Stomach (tissue), 4 donors: ENCODE measurements at regions not wholly inside any gene's neighbourhood (a gene's known extent, or its start where the extent isn't known, plus 50 kb on each side); places are given as distances from the start of the nearest gene placed in this dataset.

ENCODE experiments used
- CTCF ChIP-seq, 7 experiments: fragments of 450-650 bp in 4 of 7; fragments of 200-600 bp in 3 of 7; sonication (generic) in 3 of 7; IDR thresholded peaks; one replicate each; pipeline ENCODE4 v1.5.1; 2016 to 2019; ENCODE audit warnings: antibody characterized with exemption in 7 of 7, control low read depth in 2 of 7, mild to moderate bottlenecking in 1 of 7
- POLR2A ChIP-seq, 4 donors: fragments of 450-650 bp; IDR thresholded peaks; one replicate each; pipeline ENCODE4 v1.6.1; 2016; ENCODE audit warnings: antibody characterized with exemption in 4 of 4, control low read depth in 2 of 4, mild to moderate bottlenecking in 1 of 4, moderate library complexity in 1 of 4
- POLR2AphosphoS5 ChIP-seq, 3 donors: sonication (generic); formaldehyde crosslinking; IDR thresholded peaks; one replicate each; pipeline ENCODE4 v1.6.1; 2016; ENCODE audit warnings: antibody characterized with exemption in 3 of 3

- TF ChIP-seq POLR2A (IDR thresholded peaks at IDR 0.05) (no peak), CTCF (IDR thresholded peaks at IDR 0.05) (no peak), POLR2AphosphoS5 (IDR thresholded peaks at IDR 0.05) (no peak)
These were observed 1259.5 kb upstream of the CDH2 start for GRCh38 chr18:29436459-29436858.
